IPS-NIHi7 (cell line): ENCODE measurements at regions not wholly inside any gene's neighbourhood (a gene's known extent, or its start where the extent isn't known, plus 50 kb on each side); places are given as distances from the start of the nearest gene placed in this dataset.

ENCODE experiments used
- DNase-seq: peaks from one replicate; pipeline ENCODE4 v3.0.0; 2012; ENCODE audit warnings: mixed read lengths; ENCODE audit errors: extremely low spot score

DNA sequence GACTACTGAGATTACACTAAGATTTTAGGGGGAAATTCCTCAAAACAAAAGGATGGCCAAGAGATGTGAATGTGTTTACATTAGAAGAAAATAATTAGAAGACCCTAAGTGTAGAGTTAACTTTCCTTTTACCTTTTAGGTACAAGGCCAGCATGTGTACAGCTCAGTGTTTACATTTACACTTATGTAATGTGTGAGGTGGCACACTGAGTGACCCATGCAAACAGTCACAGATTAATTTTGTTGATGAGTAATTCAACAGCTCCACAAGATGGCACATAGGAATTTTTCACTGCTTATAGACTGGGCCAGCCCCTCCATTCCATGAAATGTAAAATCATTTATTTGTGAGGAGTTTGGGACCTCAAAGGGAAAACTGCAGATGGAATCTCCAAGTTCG lies 90.1 kb upstream of the SLC12A2 start:
- no peak for DNase-seq

DNA sequence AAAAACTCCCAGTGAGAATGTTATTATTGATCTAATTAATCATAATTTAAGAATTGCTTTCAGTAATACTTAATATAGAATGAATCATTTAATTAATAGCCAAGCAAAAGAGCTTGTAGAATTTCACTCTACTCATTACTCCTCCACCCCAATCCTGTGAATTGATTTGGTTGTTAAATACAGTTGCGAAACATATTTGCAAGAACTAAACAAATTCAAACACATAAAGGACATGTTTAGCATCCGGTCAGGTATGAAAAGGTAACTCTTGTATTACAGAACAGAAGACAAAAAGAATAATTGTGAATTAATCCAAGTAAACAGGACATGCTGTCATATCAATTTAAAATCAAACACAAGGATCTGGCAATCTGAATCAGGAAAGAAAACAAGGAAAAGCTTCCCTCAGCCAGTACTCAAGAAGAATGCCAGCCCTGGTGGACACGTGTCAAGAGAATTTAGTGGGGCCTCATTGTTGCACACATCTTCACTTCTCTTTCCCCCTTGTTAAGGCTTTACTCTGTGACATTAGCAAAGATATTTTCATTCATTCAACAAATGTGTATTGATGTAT lies 89.4 kb upstream of the SLC12A2 start:
- DNase-seq, result no peak

DNA sequence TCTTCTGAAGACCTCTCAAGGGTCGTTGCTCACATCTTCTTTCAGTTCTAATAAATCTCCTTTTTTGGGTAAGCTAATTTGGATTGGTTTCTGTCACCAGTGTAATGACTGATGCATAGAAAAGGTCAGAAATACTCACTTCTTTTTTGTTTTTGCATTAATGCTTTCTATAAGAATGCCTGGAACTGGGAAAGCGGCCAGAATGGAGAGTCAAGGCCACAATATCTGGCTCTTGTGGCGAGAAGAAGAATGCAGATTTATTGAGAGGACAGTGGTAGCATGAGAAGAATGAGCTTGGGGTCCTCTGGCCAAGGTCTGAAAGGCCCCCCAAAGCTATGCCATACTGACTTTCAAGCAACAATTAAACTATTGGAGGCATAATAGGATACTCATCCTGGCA lies 88.0 kb upstream of the SLC12A2 start:
- no peak for DNase-seq

GRCh38 chr5:127997201-127997704 lies 86.3 kb upstream of the SLC12A2 start:
- no peak for DNase-seq

- no peak for DNase-seq
Observed at GRCh38 chr5:127998950-127999615, 84.5 kb upstream of the SLC12A2 start.

GRCh38 chr5:127999909-128000308 lies 83.7 kb upstream of the SLC12A2 start:
- no peak for DNase-seq

GRCh38 chr5:128002425-128002824 lies 81.1 kb upstream of the SLC12A2 start:
- no peak for DNase-seq

DNA sequence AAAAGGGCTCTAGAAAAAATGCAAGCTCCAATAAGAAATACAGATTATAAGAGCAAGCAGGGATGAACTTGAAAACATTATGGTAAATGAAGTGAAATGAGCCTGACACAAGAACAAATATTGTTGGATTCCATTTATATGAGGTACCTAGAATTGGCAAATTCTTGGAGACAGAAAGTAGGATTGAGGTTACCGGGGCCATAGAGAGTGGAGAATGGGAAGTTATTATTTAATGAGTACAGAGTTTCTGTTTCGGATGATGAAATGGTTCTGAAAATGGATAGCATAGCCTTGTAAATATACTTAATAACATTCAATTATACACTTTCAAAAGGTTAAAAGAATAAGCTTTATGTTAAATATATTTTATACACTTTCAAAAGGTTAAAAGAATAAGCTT lies 75.6 kb upstream of the SLC12A2 start:
- no peak for DNase-seq

GRCh38 chr5:128009403-128009802 lies 74.2 kb upstream of the SLC12A2 start:
- peak; percentile 26 for DNase-seq

- DNase-seq, result no peak
Observed at GRCh38 chr5:128011339-128011738, 72.2 kb upstream of the SLC12A2 start.

DNA sequence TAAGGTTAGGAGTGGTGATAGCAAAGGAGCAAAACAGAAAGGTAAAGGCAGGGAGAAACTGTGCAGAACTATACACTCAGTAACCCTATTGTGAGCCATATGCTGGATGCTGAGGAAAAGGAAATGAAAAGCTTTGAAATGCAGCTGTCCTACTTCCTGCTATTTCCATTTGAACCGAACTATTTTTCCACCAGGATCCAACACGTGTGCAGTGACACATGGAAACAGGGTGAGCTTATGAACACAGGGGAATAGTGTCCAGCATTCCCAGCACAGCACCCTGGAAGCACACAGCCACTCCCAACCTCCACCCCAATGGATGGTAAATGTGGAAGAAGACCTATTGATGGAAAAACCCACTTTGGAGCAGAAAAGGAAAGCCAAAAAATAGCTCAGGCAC lies 69.0 kb upstream of the SLC12A2 start:
- DNase-seq, result no peak

DNA sequence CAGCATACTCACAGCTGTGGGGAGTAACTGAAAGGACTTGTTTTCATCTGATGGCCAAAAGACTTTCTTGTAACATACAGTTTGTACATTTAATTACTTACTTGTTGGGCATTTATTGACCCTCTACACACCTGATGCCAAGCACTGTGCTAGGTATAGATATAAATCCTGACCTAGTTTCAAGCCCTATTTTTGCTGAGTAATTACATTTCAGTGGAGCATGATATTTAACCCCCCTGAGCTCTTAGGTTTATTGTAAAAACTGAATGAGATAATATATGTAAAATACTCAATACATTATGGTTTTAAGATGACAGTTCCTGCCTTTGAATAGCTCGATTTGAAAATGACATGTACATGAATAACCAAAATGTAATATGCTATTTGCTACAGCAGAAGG lies 68.1 kb upstream of the SLC12A2 start:
- DNase-seq, result no peak

- no peak for DNase-seq
Observed at GRCh38 chr5:128015978-128016377, 67.6 kb upstream of the SLC12A2 start.

- DNase-seq, result no peak
Observed at GRCh38 chr5:128019391-128019790, 64.2 kb upstream of the SLC12A2 start.

DNA sequence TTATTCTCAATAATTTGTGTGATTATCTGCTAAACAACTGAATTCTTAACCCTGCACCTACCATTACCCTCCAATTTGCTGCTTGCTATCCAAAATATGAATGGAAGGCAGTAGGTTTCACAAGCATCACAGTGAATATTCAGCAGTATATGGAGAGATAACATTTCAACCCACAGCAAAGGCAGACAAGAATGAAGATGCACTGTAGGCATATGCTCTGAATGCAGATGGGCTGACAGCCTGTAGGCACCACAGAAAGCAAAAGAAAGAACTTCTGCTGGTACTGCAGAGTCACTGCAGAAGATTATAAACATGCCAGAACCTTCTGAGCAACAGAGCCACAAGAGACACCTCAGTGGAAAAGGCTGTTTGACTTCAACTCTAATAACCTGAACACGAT lies 63.6 kb upstream of the SLC12A2 start:
- no peak for DNase-seq

DNA sequence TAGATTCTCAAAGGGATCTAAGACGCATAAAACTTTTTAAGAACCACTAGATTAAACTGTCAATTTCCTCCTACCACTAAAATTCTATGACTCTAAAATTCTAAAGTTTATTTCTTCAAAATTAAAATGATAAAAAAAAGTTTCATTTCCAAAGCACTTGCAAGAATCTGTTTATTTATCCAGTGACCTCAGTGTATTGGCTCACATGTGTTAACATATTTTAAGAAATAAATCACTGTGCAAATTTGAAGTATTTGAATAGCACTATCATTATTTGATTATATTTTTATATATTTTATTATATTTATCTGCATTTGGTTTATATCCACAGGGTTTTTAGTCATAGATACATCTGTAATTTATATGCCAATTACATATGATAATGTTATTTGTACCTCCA lies 62.2 kb upstream of the SLC12A2 start:
- DNase-seq, result no peak
